ENCODE measurements at regions not wholly inside any gene's neighbourhood (a gene's known extent, or its start where the extent isn't known, plus 50 kb on each side); places are given as distances from the start of the nearest gene placed in this dataset.

GRCh38 chr12:62191491-62192179 lies 68.6 kb upstream of the USP15 start:
- BruUV-seq (replicated peaks) = no TSS peak
- peaks cover 18% of the 10 kb centered on the region for H3K36me3 Mint-ChIP-seq (ENCODE audit: insufficient read depth, unreplicated experiment)
- CTCF ChIA-PET = no interaction called here
- intact Hi-C loops (cut with micrococcal nuclease; ENCODE audit: unreplicated experiment) = loop anchor here (2.0 to 10.0 kb wide), 6 partner anchors 63 to 1697 kb away; no protein-coding TSS in a partner anchor
- H3K27ac Mint-ChIP-seq (ENCODE audit: unreplicated experiment) = no peak overlapping the region
- no peak for TF ChIP-seq CTCF (IDR thresholded peaks at IDR 0.05; ENCODE audit: unreplicated experiment)
- H3K4me3 Mint-ChIP-seq (ENCODE audit: low read depth, unreplicated experiment) = peak overlapping the region; percentile 72
- H3K9me3 Mint-ChIP-seq (ENCODE audit: low read depth, unreplicated experiment) = no peaks in the 10 kb centered on the region
- DNase-seq = peak; percentile 27
- H3K27me3 Mint-ChIP-seq (ENCODE audit: unreplicated experiment) = peaks cover 23% of the 10 kb centered on the region
- H3K4me1 Mint-ChIP-seq (ENCODE audit: low read depth, unreplicated experiment) = peaks cover 9% of the 10 kb centered on the region

GRCh38 chr12:62192180-62192902 lies 67.9 kb upstream of the USP15 start:
- H3K27ac Mint-ChIP-seq (ENCODE audit: unreplicated experiment) = no peak overlapping the region
- CTCF ChIA-PET = interaction anchor here (0.7 kb wide), 1 partner anchor 335 kb away, joined by 3 read pairs; no protein-coding TSS in a partner anchor
- peaks cover 23% of the 10 kb centered on the region for H3K27me3 Mint-ChIP-seq (ENCODE audit: unreplicated experiment)
- peaks cover 9% of the 10 kb centered on the region for H3K4me1 Mint-ChIP-seq (ENCODE audit: low read depth, unreplicated experiment)
- DNase-seq = peak; percentile 75
- H3K36me3 Mint-ChIP-seq (ENCODE audit: insufficient read depth, unreplicated experiment) = peaks cover 18% of the 10 kb centered on the region
- no TSS peak for BruUV-seq (replicated peaks)
- no peaks in the 10 kb centered on the region for H3K9me3 Mint-ChIP-seq (ENCODE audit: low read depth, unreplicated experiment)
- TF ChIP-seq CTCF (IDR thresholded peaks at IDR 0.05; ENCODE audit: unreplicated experiment) = no peak
- intact Hi-C loops (cut with micrococcal nuclease; ENCODE audit: unreplicated experiment) = loop anchor here (2.0 to 10.0 kb wide), 6 partner anchors 64 to 1698 kb away; no protein-coding TSS in a partner anchor
- peak overlapping the region; percentile 72 for H3K4me3 Mint-ChIP-seq (ENCODE audit: low read depth, unreplicated experiment)

GRCh38 chr12:62192903-62193250 lies 67.3 kb upstream of the USP15 start:
- Mint-ChIP-seq H3K27me3 (ENCODE audit: unreplicated experiment) (peaks cover 23% of the 10 kb centered on the region), H3K9me3 (ENCODE audit: low read depth, unreplicated experiment) (no peaks in the 10 kb centered on the region), H3K4me3 (ENCODE audit: low read depth, unreplicated experiment) (peak overlapping the region; percentile 72), H3K4me1 (ENCODE audit: low read depth, unreplicated experiment) (peaks cover 9% of the 10 kb centered on the region), H3K36me3 (ENCODE audit: insufficient read depth, unreplicated experiment) (peaks cover 18% of the 10 kb centered on the region), H3K27ac (ENCODE audit: unreplicated experiment) (no peak overlapping the region)
- no TSS peak for BruUV-seq (replicated peaks)
- CTCF ChIA-PET = interaction anchor here (0.7 kb wide), 1 partner anchor 335 kb away, joined by 3 read pairs; no protein-coding TSS in a partner anchor
- DNase-seq = no peak
- no peak for TF ChIP-seq CTCF (IDR thresholded peaks at IDR 0.05; ENCODE audit: unreplicated experiment)
- intact Hi-C loops (cut with micrococcal nuclease; ENCODE audit: unreplicated experiment) = loop anchor here (2.0 to 10.0 kb wide), 6 partner anchors 64 to 1698 kb away; no protein-coding TSS in a partner anchor

- CTCF ChIA-PET = no interaction called here
- H3K27me3 Mint-ChIP-seq (ENCODE audit: unreplicated experiment) = peaks cover 23% of the 10 kb centered on the region
- TF ChIP-seq CTCF (IDR thresholded peaks at IDR 0.05; ENCODE audit: unreplicated experiment) = no peak
- intact Hi-C loops (cut with micrococcal nuclease; ENCODE audit: unreplicated experiment) = loop anchor here (5.0 to 10.0 kb wide), 3 partner anchors 539 to 1699 kb away; no protein-coding TSS in a partner anchor
- no peaks in the 10 kb centered on the region for H3K9me3 Mint-ChIP-seq (ENCODE audit: low read depth, unreplicated experiment)
- no peak for DNase-seq
- H3K36me3 Mint-ChIP-seq (ENCODE audit: insufficient read depth, unreplicated experiment) = peaks cover 18% of the 10 kb centered on the region
- no peak overlapping the region for H3K27ac Mint-ChIP-seq (ENCODE audit: unreplicated experiment)
- H3K4me1 Mint-ChIP-seq (ENCODE audit: low read depth, unreplicated experiment) = peaks cover 9% of the 10 kb centered on the region
- no TSS peak for BruUV-seq (replicated peaks)
- no peak overlapping the region for H3K4me3 Mint-ChIP-seq (ENCODE audit: low read depth, unreplicated experiment)
These were observed 66.2 kb upstream of the USP15 start for GRCh38 chr12:62194031-62194430.

Data from Calu3 (cell line).